ENCODE measurements at regions not wholly inside any gene's neighbourhood (a gene's known extent, or its start where the extent isn't known, plus 50 kb on each side); places are given as distances from the start of the nearest gene placed in this dataset.
"Not testable (repeated sequence)": the region's sequence is repeated elsewhere in the genome, so short reads cannot be mapped to it uniquely, and the experiment has no call there.

DNA sequence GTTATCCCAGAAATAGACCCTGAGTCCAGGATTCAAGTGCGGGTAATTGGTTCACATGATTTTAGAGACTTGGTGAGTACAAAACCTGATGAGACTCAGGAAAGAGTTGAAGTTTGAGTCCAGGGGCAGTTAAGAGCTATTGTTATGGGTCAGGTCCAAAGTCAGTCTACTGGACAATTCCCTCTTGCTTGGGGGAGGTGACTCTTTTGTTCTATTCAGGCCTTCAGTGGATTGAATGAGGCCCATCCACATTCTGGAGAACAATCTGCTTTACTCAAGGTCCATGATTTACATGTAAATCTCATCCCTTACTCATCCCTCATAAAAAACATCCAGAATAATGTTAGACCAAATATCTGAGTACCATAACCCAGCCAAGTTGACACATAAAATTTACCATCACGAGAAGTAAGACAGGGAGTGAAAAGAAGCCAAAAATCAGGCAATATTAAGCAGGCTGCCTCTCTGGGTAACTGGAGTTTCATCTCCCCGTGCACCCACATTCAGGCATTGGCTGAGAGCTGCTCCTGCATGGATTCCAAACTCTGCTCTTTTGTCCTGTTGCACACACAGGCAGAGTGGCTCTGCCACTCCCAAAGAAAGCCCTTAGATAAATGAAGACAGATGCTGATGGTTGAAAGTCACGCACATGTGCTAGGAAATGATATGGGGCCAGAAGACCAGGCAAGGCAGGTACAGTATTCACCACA is 156.0 kb upstream of the SALL1 start:
- no peak for DNase-seq (ENCODE audit: low spot score)
- intact Hi-C loops (cut with DNase I) = loop anchor here in 1 of 2 donors (5.0 kb wide), 1 partner anchor 675 kb away; no protein-coding TSS in a partner anchor

DNA sequence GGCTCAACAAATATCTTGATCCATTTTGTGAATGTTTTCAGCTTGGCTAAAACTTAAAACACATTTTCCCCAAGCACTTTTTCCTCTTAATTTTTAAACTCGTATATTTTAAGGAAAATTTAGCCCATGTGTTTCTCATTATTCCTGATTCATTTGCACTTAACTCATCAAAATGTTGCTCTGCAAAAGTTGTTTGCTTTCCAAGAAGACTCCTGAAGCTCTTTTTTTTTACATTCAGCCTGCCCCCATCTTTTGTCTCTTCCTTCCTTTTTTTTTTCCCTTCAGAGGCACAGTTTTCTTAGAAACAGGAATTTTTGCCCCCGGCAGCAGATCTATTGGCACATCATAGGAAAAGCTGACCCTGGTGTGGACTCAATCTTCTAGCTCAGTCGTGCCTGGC is 155.0 kb upstream of the SALL1 start:
- DNase-seq (ENCODE audit: low spot score) = no peak
- intact Hi-C loops (cut with DNase I) = loop anchor here in 1 of 2 donors (5.0 kb wide), 1 partner anchor 674 kb away; no protein-coding TSS in a partner anchor

DNA sequence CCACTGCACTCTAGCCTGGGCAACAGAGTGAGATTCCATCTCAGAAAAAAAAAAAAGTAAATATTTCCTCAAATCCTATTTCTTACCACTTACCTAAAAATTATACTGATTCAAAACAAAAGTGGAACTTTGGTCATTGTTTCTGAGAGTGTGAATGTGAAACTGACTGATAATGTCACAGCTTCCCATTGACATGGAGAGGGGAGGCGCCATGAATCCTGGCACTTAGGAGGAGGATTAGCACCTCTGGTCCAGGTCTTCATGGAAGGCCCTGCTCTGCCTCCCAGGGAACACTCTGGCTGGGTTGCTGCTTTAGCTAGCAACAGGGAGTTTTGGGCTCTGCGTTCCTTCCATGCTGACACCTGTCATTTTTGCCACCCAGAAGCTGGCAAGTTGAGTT is 154.3 kb upstream of the SALL1 start:
- intact Hi-C loops (cut with DNase I) = loop anchor here in 1 of 2 donors (5.0 kb wide), 1 partner anchor 673 kb away; no protein-coding TSS in a partner anchor

DNA sequence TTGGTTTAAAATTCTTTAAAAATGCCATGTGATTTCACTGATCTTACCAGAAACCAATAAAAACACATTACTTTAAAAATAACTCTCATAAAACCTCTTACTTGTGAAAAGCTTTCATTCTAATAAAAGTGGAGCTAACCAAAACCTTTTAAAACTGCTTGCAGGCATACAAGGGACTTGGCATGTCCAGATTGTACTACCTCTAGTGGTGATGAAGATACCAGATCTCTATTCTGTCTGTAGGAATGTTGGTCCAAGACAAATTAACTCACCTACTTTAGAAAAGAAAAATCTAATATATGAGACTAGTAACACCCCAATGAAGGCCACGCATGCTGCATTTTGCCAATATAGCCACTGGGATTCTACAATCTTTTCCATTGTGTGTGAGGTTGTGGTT is 151.0 kb upstream of the SALL1 start:
- intact Hi-C loops (cut with DNase I) = no loop called here
- DNase-seq (ENCODE audit: low spot score) = no peak

More for the DNA sequence above, 154.3 kb upstream of the SALL1 start:
- DNase-seq (ENCODE audit: low spot score) = no peak

DNA sequence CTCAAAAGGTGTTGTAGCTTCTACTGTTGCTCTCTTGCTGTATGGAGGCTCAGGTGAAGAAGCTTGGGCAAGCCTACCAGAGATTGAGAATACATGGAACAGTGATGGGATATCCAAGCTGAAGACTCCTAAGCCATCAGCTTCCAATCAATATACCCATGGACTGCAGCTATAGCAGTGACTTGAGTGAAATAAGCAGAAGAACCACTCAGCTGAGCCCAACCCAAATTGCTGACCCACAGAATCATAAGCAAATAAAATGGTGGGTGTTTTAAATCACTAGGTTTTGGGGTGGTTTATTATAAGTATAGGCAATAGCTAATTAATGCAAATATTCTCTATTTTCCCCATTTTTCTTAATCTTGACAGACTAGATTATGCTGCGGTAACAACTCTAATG is 147.7 kb upstream of the SALL1 start:
- no peak for DNase-seq (ENCODE audit: low spot score)
- intact Hi-C loops (cut with DNase I) = no loop called here

DNA sequence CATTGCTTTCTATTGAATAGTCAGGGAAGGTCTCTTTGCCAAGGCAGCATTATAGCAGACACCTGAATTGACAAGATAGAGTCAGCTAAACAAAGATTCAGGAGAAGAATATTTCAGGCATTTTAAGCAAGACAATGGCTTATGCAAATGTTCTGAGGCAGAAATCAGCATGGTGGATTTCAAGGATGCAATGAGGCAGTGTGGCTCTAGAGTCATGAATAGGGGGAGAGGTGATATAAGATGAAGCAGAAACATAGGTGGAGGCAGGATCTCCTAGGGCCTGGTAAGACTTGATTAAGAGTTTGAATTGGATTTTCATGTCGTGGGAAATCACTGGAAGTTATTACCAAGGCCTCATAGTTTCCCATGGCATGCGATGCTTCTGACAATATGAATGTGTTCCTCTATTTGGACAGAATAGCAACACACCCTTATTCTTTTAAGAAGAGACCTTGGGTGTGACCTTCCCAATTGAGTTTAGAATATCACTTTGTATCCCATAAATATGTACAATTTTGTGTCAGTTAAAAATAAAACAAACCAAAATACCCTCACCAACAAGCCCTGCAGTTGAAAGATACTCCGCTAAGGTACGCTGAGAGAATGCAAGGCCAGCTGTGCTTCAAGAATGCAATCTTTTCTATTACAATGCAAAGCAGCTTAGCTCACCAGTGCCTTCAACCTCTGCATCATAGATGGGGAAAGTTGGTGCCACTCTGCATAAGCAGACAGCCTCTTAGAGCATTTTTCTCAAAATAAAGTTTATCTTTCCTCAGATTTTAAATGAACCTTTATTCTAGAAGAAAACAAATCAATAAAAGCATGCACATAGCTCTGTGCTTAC is 139.6 kb upstream of the SALL1 start:
- intact Hi-C loops (cut with DNase I) = no loop called here
- no peak for DNase-seq (ENCODE audit: low spot score)

DNA sequence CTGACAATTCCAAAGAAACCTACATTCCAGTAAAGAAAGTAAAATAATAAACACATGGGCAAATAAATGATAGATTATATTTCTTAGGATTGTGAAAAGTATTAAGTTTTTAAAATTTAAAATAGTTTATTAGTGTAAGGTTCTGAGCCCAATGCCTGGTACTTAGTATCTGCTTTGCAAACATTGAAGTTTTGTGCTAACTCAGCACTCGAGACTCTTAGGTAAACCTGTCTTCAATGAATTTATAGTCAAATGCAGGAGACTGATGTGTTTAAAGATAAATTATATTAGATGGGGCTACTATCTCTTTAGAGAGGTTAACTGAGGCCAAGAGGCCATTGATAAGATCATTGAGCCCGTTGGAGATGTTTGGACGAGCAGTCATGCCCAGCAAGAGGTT is 138.3 kb upstream of the SALL1 start:
- intact Hi-C loops (cut with DNase I) = no loop called here
- no peak for DNase-seq (ENCODE audit: low spot score)

DNA sequence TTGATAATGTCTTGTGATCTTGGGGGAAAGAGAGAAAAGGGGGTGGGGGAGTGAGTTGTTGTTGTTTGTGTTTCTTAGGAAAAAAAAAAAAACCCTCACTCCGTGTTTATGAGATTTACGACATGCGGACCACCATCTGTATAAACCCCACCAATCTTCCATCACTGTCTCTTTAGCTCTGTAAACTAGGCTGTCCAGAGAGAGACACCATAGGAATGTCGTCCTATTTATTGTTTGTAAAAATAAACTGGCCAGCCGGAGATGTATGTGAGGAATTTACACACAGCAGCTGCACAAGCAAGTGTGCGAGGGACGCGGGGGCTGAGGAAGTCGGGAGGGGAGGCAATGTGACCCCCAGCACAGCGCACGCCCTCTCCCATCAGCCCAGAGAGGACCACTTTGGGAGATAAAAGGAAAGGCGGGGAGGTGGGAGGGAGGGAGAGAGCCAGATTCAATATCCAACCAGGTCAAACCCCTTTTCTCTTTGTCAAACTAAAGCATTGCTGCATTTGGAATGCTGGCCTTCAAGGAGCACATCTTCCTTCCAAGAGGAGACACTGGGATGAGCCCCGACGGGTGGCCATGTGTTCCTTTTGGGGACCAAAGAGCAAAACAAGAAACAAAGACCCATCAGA is 136.2 kb upstream of the SALL1 start:
- intact Hi-C loops (cut with DNase I) = no loop called here
- DNase-seq (ENCODE audit: low spot score) = no peak

DNA sequence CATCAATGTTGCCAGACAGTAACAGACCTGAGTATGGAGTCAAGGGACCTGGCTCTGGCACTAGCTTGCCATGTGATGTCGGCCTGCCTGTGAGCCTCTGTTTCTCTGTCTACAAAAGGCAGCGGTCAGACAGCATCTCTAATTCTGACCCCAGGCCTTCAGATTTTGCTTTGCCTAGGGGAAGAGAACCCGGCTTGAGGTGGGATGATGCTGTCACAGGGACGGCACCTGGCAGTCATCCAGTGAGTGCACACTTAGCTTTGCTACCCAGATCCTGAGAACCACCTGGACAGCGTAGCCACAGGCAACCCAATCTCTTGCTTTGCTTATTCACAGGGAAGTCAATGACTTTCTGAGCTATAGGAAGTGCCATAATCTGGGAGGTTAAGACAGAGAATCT is 135.2 kb upstream of the SALL1 start:
- DNase-seq (ENCODE audit: low spot score) = no peak
- intact Hi-C loops (cut with DNase I) = no loop called here

DNA sequence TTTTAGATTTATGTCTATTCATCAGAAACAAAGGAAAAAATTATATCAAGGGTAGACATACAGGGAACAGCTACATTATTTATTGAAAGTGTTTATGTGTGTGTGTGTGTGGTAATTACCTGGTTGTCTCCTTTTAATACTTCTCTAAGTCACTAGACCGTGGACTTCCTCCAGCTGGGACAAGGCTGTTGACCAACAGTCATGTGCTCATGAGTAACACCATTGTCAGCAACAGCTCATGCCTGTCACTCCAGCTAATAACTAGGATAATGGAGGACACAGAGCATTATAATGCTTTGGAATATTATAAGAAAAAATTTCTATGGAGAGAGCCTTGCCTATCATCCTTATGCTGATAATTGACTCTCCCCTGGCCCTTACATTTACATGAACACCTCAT is 125.3 kb upstream of the SALL1 start:
- intact Hi-C loops (cut with DNase I) = no loop called here
- no peak for DNase-seq (ENCODE audit: low spot score)

DNA sequence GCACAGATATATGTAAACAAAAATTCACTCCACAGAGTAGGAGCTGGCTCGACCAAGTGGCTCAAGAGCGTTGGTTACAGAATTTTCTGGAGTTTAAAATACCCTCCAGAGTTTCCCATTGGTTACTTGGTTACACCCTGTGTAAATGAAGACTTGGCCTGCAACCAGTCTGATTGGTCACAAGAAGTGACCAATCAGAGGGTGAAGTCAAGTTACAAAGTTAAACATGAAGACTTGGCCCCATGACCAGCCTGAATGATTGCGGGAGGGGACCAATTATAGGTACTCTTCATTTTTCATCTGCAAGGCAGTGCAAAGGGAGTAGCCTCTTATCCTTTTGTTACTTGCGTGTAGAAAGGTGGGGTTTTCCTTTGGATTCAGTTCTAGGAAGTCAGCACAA is 121.3 kb upstream of the SALL1 start:
- intact Hi-C loops (cut with DNase I) = no loop called here
- no peak for DNase-seq (ENCODE audit: low spot score)

DNA sequence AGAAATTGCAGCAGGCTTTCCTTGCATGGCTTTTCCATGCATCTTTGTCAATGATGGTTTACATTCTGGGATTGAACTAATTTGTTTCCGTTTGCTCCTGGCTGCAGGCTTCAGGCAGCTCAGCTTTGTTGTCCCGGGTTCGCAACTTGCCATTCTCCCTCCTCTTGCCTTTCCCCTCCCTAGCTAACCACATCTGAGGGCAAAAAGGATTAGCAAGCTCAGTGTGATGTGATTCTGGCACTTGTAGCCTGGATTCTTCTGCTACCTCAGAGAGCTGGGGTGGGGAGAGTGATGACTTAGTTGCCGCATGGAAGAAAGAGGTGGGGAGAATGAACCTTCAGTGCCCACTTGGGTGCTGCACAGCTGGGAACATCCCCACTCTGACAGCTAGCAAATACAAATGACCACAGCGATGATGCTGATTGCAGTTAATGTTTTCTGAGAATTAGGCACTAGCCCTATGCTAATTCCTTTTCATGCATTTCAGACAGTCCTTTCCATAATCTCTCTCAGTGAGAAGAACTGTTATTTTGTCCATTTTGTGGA is 120.2 kb upstream of the SALL1 start:
- intact Hi-C loops (cut with DNase I) = no loop called here
- DNase-seq (ENCODE audit: low spot score) = no peak

DNA sequence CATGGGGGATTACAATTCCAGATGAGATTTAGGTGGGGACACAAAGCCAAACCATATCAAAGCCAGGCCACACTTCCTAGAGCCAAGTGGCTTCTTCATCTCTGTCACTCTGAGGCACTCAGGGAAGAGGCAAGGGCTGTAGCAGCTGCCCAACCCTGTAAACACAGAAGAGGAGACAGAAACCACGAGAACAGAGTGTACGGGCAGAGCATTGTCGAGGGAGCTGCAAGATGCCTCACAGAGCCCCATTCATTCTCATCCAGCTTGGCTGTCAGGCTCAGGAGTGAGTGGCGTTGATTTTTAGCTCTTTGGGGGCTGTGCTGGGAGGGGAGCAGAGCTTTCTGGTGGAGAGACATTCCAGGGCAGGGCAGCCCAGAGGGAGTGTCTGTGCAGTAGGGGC is 117.2 kb upstream of the SALL1 start:
- no peak for DNase-seq (ENCODE audit: low spot score)
- intact Hi-C loops (cut with DNase I) = no loop called here

DNA sequence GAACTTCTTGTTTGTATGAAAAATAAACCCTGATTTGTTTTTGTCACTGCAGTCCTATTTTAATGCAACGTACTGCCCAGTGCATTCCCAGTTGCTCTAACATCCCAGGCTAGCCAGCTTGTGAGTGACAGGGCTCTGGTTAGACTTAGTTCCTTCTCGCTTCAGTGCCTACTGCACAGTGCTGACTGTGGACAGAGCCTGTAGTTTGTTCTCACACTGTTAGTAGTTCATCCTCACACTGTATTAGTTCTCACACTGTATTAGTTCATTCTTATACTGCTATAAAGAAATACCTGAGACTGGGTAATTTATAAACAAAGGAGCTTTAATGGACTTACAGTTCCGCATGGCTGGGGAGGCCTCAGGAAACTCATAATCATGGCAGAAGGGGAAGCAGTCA is 116.6 kb upstream of the SALL1 start:
- intact Hi-C loops (cut with DNase I) = no loop called here
- no peak for DNase-seq (ENCODE audit: low spot score)

DNA sequence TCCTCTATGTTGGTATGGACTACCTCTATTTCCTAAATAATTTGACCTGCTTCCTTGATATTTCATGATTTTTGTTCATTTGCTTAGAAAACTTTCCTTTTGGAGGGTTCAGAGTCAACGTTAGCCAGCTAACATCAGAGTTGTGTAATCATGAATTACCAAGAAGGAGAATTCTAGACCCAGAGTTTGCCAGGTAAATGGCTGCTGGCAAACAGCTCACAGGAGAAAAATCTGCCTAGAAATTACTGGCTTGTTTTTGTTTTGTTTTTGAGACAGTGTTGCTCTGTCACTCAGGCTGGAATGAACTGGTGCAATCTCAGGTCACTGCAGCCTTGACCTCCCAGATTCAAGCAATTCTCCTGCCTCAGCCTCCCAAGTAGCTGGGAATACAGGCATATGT is 111.4 kb upstream of the SALL1 start:
- intact Hi-C loops (cut with DNase I) = no loop called here
- DNase-seq (ENCODE audit: low spot score) = no peak

DNA sequence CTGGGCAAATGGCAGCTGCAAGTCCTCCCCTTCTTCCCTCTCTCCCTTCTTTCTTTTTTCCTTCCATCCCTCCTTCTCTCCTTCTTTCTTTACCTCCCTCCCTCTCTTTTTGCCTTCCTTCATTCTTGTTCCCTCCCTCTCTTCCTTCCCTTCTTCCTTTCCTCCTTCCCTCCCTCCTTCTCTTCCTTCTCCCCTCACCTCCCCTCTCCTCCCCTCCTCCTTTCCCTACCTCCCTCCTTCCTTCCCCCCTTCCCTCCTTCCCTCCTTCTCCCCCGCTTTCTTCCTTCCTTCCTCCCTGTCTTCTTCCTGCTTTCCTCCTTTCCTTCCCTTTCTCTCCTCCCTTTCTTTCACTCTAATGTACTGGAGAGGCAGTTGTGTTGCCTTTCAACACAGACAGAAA is 110.8 kb upstream of the SALL1 start:
- intact Hi-C loops (cut with DNase I) = no loop called here
- DNase-seq (ENCODE audit: low spot score) = no peak

DNA sequence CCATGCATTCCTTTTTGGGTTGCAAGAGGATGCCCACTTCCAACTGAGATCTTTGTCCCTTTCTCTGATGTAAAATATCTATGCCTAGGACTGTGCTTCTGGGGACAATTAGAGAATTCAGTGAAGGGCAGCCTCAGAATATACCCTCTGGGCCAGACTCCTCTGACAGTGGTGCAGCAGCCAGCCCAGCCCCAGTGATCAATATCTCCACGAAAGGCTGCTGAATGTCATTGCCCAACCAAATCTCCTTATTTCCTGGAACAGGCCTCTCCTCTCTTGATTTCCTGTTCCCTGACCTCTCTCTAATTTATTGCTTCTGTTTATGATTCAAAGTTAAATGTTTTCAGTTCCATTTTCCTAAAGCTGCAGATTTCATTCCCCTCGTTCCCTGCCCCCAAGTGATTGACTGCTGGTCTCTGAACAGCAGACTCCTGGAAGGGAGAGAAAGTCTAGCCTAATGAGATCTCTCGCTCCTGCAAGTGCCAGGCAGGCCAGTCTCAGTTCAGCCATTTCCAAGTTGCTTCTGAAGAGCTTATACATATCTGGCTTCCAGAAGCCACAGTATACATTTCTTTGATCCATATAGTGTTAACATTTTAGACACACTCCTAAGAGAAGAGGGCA is 104.4 kb upstream of the SALL1 start:
- DNase-seq (ENCODE audit: low spot score) = no peak
- intact Hi-C loops (cut with DNase I) = no loop called here

DNA sequence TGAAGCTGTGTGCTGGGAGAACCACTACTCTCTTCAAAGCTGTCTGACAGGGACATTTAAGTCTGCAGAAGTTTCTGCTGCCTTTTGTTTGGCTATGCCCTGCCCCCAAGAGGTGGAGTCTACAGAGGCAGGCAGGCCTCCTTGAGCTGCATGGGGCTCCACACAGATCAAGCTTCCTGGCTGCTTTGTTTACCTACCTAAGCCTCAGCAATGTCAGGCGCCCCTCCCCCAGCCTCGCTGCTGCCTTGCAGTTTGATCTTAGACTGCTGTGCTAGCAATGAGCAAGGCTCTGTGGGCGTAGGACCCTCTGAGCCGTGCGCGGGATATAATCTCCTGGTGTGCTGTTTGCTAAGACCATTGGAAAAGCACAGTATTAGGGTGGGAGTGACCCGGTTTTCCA is 103.3 kb upstream of the SALL1 start:
- intact Hi-C loops (cut with DNase I); DNase-seq (ENCODE audit: low spot score): not testable (repeated sequence)

DNA sequence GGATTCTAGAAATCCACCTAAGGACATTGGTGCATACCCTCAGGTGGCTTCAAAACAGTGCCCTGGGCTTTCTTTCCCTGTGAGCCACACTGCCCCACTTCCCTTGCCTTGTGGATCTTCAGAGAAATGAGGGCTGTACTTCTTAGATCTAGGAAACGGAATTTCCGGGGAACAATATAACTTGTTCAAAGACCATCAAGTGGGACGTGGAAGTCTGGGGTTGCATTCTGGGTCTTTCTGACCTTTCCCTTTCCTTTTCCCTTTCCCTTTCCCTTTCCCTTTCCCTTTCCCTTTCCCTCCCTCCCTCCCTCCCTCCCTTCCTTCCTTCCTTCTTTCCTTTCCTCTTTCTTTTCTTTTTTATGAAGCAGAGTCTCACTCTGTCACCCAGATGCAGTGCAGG is 97.1 kb upstream of the SALL1 start:
- intact Hi-C loops (cut with DNase I) = no loop called here
- no peak for DNase-seq (ENCODE audit: low spot score)

DNA sequence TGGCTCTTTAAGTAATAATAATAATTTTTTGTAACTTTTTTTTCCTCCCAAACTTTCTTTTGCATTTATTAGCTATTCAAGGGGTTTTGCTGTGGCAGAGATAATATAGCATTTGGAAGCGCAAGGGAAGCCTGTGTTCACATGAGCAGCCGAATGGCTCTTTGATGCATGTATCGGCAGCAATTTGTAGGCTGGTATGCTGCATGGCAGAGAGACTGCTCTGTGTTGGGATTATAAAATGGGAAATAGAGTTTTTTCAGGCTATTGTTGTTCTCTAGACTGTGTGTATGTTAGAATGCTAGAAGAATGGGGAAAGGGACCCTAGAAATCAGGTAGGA is 94.6 kb upstream of the SALL1 start:
- intact Hi-C loops (cut with DNase I) = loop anchor here in 1 of 2 donors (1.0 kb wide), 1 partner anchor 11 kb away; no protein-coding TSS in a partner anchor
- DNase-seq (ENCODE audit: low spot score) = no peak
